Mucosa of descending colon (tissue), 3 donors: ENCODE measurements at regions not wholly inside any gene's neighbourhood (a gene's known extent, or its start where the extent isn't known, plus 50 kb on each side); places are given as distances from the start of the nearest gene placed in this dataset.
A peak's percentile ranks its signal among the peaks of the same experiment; 100 is the strongest.

Source experiments
- ATAC-seq: fragments of 200-7000 bp; cut with Tn5 transposase; one replicate; pipeline ENCODE4 v1.9.1; 2020; ENCODE audit warnings: mild to moderate bottlenecking, moderate library complexity
- DNase-seq, 3 donors: peaks; one replicate each; pipeline ENCODE4 v3.0.0-alpha.2; 2020
- H3K36me3 ChIP-seq: fragments of 200-600 bp; one replicate; pipeline ENCODE4 v1.8.0; 2021; ENCODE audit warnings: low read depth, mild to moderate bottlenecking
- H3K4me1 ChIP-seq: fragments of 200-600 bp; one replicate; pipeline ENCODE4 v1.8.0; 2021; ENCODE audit warnings: low read depth, mild to moderate bottlenecking
- H3K4me3 ChIP-seq: fragments of 200-600 bp; one replicate; pipeline ENCODE4 v1.8.0; 2021; ENCODE audit warnings: mild to moderate bottlenecking
- H3K9me3 ChIP-seq: fragments of 200-600 bp; one replicate; pipeline ENCODE4 v1.8.0; 2021; ENCODE audit warnings: mild to moderate bottlenecking
- intact Hi-C, 2 donors: fragments of 100-400 bp; cut with DNase I in 1 of 2; cut with micrococcal nuclease in 1 of 2; formaldehyde crosslinking; loops; one replicate each; pipeline versions ENCODE4 v1.11.0 to v1.11.1; 2022; cut with DNase I, micrococcal nuclease
- TF ChIP-seq, protein P1 (sequence below): fragments of 200-600 bp; IDR thresholded peaks from one replicate; pipeline ENCODE4 v1.8.0; 2022; ENCODE audit warnings: antibody characterized with exemption, mild to moderate bottlenecking
- donor health status: DM: no; HTN: no; CAD: no; lungs with moderate emphysema.
- donor health status: DM: no; HTN: no; CAD: no.
- donor health status: DM: no; HTN: yes; CAD: no.

DNA sequence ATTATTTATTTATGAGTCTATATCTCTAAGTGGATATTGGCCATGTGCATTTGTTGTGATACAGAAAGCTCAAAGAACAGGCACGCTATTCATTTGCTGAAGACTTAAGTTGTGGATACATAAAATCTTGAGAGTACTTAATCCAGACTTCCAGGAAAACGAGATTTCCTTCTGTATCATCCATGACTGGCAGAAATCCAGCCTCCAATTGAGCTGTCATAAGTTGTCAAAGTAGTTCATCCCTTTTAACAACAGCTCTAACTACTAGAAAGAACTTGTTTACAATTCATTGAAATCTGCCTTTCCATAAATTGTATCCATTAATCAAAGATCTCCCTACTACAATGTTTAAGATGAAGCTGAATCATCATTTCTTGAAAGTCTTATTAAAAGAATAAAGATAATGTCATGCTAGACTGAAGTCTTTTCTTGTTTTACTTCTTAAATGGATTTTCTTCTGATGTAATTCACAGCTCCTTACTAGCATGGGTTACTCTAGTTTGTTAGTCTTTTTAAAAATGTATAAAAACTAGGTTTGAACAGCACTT lies 447.3 kb upstream of the CITED2 start:
- H3K4me1 ChIP-seq = no peaks in the 10 kb centered on the region
- TF ChIP-seq, protein P1, sequence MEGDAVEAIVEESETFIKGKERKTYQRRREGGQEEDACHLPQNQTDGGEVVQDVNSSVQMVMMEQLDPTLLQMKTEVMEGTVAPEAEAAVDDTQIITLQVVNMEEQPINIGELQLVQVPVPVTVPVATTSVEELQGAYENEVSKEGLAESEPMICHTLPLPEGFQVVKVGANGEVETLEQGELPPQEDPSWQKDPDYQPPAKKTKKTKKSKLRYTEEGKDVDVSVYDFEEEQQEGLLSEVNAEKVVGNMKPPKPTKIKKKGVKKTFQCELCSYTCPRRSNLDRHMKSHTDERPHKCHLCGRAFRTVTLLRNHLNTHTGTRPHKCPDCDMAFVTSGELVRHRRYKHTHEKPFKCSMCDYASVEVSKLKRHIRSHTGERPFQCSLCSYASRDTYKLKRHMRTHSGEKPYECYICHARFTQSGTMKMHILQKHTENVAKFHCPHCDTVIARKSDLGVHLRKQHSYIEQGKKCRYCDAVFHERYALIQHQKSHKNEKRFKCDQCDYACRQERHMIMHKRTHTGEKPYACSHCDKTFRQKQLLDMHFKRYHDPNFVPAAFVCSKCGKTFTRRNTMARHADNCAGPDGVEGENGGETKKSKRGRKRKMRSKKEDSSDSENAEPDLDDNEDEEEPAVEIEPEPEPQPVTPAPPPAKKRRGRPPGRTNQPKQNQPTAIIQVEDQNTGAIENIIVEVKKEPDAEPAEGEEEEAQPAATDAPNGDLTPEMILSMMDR = no peak
- DNase-seq (no peak), ATAC-seq (no peak)
- no peaks in the 10 kb centered on the region for H3K9me3 ChIP-seq
- intact Hi-C loops = no loop called here
- no peak overlapping the region for H3K4me3 ChIP-seq
- H3K36me3 ChIP-seq = no peaks in the 10 kb centered on the region

DNA sequence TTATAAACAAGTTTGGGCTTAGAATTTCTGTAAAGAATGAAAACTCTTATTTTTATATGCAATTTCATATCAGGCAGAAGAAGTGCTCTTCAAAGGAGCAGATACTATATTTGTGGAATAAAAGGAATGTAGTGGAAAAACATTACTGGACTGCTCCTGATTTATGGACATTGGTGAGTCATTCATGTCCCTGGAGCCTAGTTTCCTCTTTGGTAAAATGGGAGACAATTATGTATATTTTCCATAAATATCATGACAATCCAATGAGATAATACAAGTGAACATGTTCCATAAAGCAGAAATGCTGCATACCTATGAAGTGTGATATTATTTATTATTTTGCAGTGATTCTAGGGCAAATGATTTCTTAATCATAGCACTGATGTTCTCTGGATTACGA lies 445.8 kb upstream of the CITED2 start:
- H3K9me3 ChIP-seq = no peaks in the 10 kb centered on the region
- no peaks in the 10 kb centered on the region for H3K4me1 ChIP-seq
- H3K4me3 ChIP-seq = no peak overlapping the region
- intact Hi-C loops = no loop called here
- no peak for ATAC-seq
- no peaks in the 10 kb centered on the region for H3K36me3 ChIP-seq
- TF ChIP-seq, protein P1 = no peak
- DNase-seq = no peak

- no peak for DNase-seq
- no peak overlapping the region for H3K4me3 ChIP-seq
- intact Hi-C loops = no loop called here
- ATAC-seq = no peak
- TF ChIP-seq, protein P1 = no peak
- no peaks in the 10 kb centered on the region for H3K36me3 ChIP-seq
- no peaks in the 10 kb centered on the region for H3K9me3 ChIP-seq
- no peaks in the 10 kb centered on the region for H3K4me1 ChIP-seq
Measured at GRCh38 chr6:139819776-139820175, 445.3 kb upstream of the CITED2 start.

DNA sequence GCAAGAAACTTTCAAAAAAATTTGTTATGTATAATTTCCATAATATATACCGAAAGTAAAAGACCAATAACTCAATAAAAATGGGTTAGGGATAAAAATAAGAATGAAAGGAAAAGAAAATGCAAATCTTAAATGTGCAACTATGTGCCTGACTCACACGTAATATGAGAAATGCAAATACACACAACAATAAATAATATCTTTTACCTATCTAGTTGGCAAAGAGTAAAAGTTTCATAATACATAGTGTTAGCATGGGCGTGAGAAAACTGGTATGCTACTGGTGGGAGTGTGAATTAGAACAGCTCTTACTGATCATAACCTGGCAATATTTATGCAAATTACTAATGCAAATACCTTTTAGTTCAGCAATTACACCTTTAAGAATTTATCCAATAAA lies 438.5 kb upstream of the CITED2 start:
- Histone ChIP-seq H3K36me3 (no peaks in the 10 kb centered on the region), H3K4me1 (no peaks in the 10 kb centered on the region), H3K9me3 (no peaks in the 10 kb centered on the region), H3K4me3 (no peak overlapping the region)
- TF ChIP-seq, protein P1 = no peak
- ATAC-seq = no peak
- no peak for DNase-seq
- intact Hi-C loops = no loop called here

DNA sequence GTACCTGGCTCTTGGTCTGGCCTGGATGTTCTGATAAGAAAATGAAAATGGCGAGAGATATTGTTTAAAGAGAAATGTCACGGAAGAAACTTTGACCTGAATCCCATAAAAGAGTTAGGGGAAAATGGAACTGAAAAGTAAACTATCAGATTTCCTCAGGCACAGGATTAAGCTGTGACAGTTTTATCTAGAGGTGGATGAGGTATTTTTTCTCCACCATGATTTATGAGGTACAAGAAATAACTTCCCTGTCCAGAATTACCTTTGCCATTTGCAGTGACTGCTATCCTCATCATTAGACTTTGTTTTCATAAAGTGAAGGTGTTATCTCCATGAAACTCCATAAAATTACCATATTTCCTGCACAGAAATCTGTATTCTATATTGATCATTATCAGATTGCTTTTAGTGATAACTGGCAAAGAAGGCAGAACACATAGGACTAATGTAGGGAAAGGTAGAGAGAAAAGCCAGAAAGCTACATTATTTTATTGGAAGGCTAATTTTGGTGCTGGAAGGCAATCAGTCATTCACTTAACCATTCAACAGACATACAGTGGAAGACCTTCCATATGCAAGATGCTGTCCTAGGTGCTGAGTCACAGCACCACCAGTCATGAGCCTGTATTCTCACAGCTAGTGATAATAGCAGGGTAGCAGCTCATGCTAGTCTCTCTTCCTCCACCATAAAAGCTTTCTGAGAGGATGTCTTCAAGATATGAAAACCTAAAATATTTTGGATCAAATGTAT lies 427.3 kb upstream of the CITED2 start:
- Histone ChIP-seq H3K9me3 (no peaks in the 10 kb centered on the region), H3K4me3 (no peak overlapping the region), H3K36me3 (no peaks in the 10 kb centered on the region), H3K4me1 (no peaks in the 10 kb centered on the region)
- intact Hi-C loops = no loop called here
- DNase-seq (no peak), ATAC-seq (peak; percentile 64)
- TF ChIP-seq, protein P1 = no peak
